Osteoblast (primary cell): ENCODE measurements at regions not wholly inside any gene's neighbourhood (a gene's known extent, or its start where the extent isn't known, plus 50 kb on each side); places are given as distances from the start of the nearest gene placed in this dataset.
A peak's percentile ranks its signal among the peaks of the same experiment; 100 is the strongest.

ENCODE experiments used
- DNase-seq: peaks from one replicate; pipeline ENCODE4 v3.0.0; 2011; ENCODE audit warnings: low spot score, mixed read lengths; ENCODE audit not compliant: insufficient read length; ENCODE audit errors: missing footprints
- H2AFZ ChIP-seq: 2 replicates; pipeline ENCODE4 v1.6.0; 2011; ENCODE audit warnings: mild to moderate bottlenecking, low read length
- H3K27ac ChIP-seq: 2 replicates; pipeline ENCODE4 v1.5.1; 2011; ENCODE audit warnings: mild to moderate bottlenecking, low read depth, low read length, moderate library complexity
- H3K27me3 ChIP-seq: 2 replicates; pipeline ENCODE4 v1.6.0; 2012; ENCODE audit warnings: mild to moderate bottlenecking, control low read depth, inconsistent platforms, low read length, moderate library complexity; ENCODE audit not compliant: insufficient read depth
- H3K36me3 ChIP-seq: 2 replicates; pipeline ENCODE4 v1.5.1; 2011; ENCODE audit warnings: mild to moderate bottlenecking, low read length, control low read depth, moderate library complexity; ENCODE audit not compliant: insufficient read depth
- H3K4me1 ChIP-seq: 2 replicates; pipeline ENCODE4 v1.5.1; 2011; ENCODE audit warnings: mild to moderate bottlenecking, low read length, control low read depth, moderate library complexity; ENCODE audit not compliant: insufficient read depth
- H3K4me2 ChIP-seq: 2 replicates; pipeline ENCODE4 v1.6.0; 2011; ENCODE audit warnings: mild to moderate bottlenecking, low read length; ENCODE audit not compliant: insufficient read depth
- H3K4me3 ChIP-seq: fragments of 200-600 bp; sonication (generic); 3 replicates; pipeline ENCODE4 v1.5.1; 2012; ENCODE audit warnings: mild to moderate bottlenecking, low read length, inconsistent platforms; ENCODE audit not compliant: insufficient read depth
- H3K79me2 ChIP-seq: 2 replicates; pipeline ENCODE4 v1.6.0; 2012; ENCODE audit warnings: mild to moderate bottlenecking, low read length, control low read depth, inconsistent platforms; ENCODE audit not compliant: insufficient read depth
- H3K9me3 ChIP-seq: 2 replicates; pipeline ENCODE4 v1.5.1; 2011; ENCODE audit warnings: low read depth, low read length, control low read depth
- H4K20me1 ChIP-seq: 2 replicates; pipeline ENCODE4 v1.6.0; 2012; ENCODE audit warnings: mild to moderate bottlenecking, low read length, control low read depth; ENCODE audit not compliant: insufficient read depth
- TF ChIP-seq, protein P1 (sequence below): IDR thresholded peaks from 2 replicates; pipeline ENCODE4 v1.5.1; 2011; ENCODE audit warnings: mild to moderate bottlenecking, low read depth, low read length, moderate library complexity; ENCODE audit errors: extremely low read depth

DNA sequence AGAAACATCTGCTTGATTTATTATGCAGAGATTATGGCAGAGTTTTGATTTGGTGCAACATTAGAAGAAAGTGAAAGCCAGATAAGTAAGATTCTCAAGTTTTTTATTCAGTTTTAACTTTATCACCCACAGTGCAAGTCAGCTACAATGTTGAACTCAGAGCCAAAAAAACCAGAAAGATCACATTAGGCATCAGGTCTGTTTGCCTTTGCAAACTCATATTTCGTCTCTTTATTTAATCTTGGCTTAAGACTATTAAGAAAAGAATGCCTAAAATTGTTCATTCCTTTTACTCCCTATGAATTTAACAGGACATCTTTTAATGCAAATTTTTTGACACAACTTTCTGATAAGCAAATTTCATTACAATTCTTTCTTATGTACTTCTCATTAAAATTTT lies 76.0 kb upstream of the TMEM26 start:
- Histone ChIP-seq H3K4me3 (no peak overlapping the region), H4K20me1 (no peaks in the 10 kb centered on the region), H2AFZ (no peak overlapping the region), H3K4me2 (no peak overlapping the region), H3K79me2 (no peaks in the 10 kb centered on the region), H3K27me3 (no peaks in the 10 kb centered on the region), H3K27ac (no peak overlapping the region), H3K36me3 (no peaks in the 10 kb centered on the region), H3K9me3 (no peaks in the 10 kb centered on the region), H3K4me1 (no peaks in the 10 kb centered on the region)
- DNase-seq, result no peak
- TF ChIP-seq, protein P1, sequence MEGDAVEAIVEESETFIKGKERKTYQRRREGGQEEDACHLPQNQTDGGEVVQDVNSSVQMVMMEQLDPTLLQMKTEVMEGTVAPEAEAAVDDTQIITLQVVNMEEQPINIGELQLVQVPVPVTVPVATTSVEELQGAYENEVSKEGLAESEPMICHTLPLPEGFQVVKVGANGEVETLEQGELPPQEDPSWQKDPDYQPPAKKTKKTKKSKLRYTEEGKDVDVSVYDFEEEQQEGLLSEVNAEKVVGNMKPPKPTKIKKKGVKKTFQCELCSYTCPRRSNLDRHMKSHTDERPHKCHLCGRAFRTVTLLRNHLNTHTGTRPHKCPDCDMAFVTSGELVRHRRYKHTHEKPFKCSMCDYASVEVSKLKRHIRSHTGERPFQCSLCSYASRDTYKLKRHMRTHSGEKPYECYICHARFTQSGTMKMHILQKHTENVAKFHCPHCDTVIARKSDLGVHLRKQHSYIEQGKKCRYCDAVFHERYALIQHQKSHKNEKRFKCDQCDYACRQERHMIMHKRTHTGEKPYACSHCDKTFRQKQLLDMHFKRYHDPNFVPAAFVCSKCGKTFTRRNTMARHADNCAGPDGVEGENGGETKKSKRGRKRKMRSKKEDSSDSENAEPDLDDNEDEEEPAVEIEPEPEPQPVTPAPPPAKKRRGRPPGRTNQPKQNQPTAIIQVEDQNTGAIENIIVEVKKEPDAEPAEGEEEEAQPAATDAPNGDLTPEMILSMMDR, result no peak

DNA sequence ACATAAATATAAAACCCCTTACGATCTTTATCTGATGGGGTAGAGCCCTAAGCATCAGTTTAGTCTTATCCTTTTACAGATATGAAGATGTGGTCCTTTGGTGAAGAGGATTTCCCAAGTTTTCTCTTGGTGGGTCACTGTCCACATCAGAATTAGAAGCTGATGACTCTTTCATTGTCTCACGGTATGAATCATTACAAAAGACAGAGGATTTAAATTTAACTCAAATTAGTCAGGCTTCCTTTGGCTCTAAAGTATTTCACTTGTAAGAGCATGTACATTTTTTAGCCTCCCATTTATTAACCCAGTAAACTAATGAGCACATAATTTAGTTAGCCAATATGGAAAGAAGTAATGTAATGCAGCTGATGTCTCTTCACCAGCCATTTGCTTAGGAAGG lies 49.9 kb upstream of the TMEM26 start:
- Histone ChIP-seq H3K36me3 (no peaks in the 10 kb centered on the region), H4K20me1 (no peaks in the 10 kb centered on the region), H3K79me2 (no peaks in the 10 kb centered on the region), H3K9me3 (no peaks in the 10 kb centered on the region), H3K4me3 (no peak overlapping the region), H3K27ac (no peak overlapping the region), H3K27me3 (no peaks in the 10 kb centered on the region), H2AFZ (no peak overlapping the region), H3K4me1 (peaks cover 3% of the 10 kb centered on the region), H3K4me2 (no peak overlapping the region)
- TF ChIP-seq, protein P1, result no peak
- DNase-seq, result peak; percentile 35
